GF-D8 (cell line): ENCODE measurements at regions not wholly inside any gene's neighbourhood (a gene's known extent, or its start where the extent isn't known, plus 50 kb on each side); places are given as distances from the start of the nearest gene placed in this dataset.
"Not testable (repeated sequence)": the region's sequence is repeated elsewhere in the genome, so short reads cannot be mapped to it uniquely, and the experiment has no call there.

ENCODE experiments used
- DNase-seq: peaks from one replicate; lab custom pipeline; 2025; lab: John Stamatoyannopoulos, UW

DNA sequence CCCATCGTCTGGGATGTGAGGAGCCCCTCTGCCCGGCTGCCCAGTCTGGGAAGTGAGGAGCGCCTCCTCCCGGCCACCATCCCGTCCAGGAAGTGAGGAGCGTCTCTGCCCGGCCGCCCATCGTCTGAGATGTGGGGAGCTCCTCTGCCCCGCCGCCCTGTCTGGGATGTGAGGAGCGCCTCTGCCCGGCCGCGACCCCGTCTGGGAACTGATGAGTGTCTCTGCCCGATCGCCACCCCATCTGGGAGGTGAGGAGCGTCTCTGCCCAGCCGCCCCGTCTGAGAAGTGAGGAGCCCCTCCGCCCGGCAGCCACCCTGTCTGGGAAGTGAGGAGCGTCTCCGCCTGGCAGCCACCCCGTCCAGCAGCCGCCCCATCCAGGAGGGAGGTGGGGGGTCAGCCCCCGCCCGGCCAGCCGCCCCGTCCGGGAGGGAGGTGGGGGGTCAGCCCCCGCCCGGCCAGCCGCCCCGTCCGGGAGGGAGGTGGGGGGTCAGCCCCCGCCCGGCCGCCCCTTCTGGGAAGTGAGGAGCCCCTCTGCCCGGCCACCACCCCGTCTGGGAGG is 705.8 kb downstream of the DTWD2 start:
- DNase-seq = not testable (repeated sequence)

DNA sequence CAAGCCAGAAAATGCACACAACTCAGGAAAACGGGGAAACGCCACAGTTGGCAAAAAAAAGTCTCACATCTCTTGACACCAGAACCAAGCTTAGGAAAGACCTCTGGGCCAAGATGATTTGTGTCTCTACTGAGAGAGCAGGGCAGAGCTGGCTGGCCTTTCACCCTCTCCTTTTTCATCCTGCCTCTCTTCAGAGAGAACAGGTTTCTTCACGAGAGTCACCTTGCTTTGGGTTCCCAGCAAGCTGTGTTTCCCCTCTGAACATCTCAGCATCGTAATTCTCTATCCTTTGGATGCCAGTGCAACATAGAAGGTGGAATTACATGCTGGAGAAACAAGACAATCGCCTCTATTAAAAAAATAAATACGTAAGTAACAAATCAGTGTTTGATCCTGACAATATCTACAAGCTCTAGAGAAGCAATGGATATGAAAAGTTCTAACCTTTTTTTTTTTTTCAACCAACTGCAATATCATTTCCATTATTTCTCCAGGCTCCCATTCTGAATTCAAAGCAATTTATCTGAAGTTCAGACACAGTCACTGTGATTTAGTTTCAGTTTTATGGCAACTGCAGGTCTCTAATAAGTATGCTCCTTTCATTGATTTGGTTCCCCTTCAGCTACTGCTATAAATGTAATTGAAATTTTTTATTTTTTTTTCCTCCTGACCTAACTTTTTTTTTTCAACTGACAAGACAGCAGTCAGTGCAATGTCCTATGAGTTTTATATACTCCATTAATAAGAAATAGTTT is 708.6 kb downstream of the DTWD2 start:
- DNase-seq = no peak

DNA sequence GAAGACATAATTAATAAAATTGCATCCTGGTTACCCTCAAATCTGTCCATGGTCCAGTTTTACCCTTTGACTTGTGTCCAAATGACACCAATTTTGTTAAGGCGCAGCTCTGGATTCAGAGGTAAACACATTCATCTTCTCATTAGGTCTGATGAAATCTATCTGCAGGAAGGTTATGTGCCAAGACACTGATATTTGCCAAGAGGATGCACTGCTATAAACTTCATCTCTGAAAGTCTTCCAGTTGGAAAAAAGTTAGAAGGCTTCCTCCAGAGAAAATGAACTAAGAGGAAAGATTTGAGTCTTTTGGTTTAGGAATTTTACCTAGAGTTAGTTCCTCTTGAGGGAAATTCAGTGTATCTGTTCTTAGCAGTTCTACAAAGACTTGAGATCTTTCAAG is 717.8 kb downstream of the DTWD2 start:
- DNase-seq = no peak

DNA sequence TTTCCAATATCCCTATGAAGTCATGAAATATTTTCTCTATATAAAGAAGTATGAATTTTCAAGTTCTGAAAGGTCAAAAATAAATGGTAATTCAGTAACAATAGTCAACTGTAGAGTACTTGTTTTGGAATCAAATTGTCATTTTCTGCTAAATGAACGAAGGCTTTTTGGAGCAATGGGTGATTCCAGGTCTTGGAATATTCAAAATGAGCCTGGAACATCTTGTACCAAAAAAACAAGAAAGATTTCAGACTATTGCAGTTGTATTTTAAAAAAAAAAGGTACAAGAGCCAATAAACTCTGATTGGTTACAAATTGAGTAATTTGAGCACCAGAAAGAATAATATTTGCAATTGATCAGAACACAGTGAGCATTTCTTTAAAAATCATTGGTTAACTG is 730.1 kb downstream of the DTWD2 start:
- no peak for DNase-seq

DNA sequence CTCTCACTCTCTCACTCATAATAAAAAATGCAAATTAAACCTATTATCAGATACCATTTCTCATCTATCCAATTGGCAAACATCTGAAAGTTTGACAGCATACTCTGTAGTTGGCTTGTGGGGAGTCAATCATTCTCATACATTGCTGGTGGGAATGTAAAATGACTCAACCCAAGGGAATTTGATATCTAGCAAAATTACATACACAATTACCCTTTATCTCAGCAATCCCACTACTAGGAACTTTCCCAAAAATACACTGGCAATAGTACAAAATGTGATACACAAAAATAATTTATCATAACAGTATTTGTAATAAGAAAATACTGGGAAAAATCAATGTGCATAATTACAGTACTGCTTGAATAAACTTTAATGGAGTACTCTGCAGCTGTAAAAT is 731.3 kb downstream of the DTWD2 start:
- no peak for DNase-seq

DNA sequence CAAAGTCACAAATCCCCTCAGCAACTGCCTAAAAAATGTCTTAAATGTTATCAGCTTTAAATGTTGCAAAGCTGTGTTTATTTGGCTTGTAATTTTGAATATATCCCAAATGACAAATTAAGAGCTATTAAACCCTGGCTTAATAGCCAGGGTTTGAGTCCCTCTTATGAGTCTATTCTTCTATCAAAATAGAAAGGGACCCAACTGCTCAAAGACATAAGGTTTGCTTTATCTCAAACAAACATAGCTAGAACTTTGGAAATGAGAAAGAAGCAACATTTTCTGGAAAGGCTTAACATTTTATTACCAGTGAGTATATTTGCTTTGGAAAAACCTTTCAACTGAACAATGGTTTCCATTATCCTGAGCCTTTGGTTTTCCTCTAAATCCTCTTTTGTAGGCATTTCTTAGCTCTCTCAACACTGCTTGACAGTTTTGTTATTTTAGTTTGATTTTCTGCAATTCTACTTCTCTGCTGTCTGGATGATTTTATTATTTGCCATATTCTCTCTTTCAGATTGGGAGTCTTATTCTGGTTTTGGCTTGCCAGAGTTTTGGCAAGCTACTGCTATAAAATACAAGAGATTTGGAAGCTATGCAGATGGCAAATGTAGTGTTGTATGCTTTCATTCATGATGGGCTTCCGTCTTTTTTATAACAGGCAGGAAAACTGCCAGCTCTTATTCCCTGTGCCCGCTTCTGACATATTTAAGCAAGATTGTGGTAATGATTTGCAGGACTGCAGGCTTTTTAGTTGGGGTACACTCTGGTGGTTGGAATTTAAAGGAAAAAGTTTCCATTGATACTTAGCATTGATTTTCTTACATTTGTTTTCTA is 734.9 kb downstream of the DTWD2 start:
- no peak for DNase-seq

DNA sequence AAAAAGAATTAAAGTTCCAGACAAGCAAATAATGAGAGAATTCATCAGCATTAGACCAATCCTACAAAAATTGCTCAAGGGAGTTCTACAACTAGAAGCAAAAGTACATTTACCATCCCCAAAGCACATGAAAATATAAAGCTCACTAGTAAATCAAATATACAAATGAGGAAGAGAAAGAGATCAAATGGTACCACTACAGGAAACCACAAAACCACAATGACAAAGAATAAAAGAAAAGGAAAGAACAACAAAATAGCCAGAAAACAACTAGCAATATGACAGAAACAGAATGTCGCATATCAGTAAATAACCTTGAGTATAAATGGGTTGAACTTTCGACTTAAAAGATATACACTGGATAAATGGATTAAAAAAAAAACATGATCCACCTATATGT is 739.0 kb downstream of the DTWD2 start:
- no peak for DNase-seq

DNA sequence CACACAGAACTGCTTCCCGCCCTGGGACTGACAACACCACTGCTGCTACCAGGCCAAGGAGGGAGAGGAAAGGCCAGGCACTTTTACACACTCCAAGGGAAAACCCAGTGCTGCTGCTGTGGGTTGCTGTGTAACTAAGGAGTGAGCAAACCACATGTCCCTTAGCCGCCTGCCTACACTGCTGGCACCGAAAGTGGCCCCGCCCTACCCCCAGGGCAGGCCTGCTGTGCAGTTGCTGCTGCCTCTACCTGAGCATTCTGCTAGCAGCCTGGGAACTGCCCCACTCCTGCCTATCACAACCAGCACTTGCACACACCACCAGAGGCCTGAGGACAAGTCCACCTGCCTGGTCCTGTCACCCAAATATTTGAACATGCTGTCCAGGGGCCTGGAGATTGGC is 740.9 kb downstream of the DTWD2 start:
- DNase-seq = no peak

DNA sequence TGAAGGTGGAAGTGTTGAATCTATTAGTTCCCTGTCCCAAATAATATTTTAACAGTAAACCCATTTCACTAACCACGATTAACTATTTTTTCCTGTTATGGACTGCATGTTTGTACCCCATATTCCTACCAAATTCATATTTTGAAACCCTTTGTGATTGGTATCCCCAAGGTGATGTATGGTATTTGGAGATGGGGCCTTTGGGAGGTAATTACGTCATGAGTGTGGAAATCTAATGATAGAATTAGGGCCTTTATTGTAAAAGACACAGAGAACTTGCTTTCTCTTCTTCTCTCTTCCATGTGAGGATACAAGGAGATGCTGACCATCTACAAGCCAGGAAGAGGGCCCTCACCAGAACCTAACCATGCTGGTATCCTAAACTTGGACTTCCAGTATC is 744.7 kb downstream of the DTWD2 start:
- no peak for DNase-seq

DNA sequence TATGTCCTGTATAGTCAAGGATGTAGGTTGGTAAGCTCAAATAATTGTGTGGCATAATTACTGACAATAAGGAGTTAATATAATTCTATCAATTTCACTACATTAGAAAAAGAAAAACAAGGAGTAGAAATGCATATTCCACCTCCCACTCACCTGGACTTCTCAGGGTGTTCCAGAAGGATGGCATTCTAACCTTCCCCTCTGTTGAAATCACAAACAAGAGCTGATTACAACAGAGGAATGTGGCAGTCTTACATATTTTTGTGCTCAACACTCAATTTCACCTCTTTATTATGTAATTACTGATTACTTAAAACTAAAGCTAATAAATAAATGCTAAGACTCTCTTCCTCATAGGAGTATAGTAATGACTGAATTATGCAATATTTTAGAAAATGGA is 745.3 kb downstream of the DTWD2 start:
- no peak for DNase-seq

DNA sequence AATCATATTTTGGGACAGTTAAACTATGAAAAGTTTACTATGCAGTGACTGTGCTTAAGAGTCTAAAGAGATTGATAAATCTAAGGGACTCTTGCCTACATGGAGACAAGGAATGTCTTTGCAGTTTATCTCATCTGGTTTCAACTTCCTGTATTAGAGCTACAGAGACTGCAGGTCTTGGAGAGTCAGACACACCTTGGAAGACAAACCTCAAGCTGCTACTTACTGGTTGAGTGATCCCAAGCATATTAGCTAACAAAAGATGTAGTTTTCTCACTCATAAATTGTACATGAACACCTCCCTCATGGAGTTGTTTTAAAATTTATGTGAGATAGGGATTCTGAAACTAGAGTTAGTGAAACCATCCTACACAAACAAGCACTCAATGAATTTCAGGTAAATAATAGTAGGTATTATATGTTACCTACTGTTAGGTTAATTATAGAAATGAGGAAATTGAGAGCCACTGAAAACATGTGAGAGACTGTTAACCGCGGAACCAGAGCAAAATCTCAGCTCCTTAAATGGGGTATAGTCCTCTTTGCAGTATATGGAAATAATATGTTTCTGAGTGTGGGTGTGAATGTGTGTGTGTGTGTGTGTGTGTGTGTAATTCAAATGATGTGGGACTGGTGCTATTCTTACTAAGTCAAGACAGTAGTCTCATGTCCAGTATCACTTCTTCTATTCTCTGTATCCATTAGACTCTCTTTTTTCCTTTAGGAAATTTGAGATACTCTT is 752.1 kb downstream of the DTWD2 start:
- no peak for DNase-seq

DNA sequence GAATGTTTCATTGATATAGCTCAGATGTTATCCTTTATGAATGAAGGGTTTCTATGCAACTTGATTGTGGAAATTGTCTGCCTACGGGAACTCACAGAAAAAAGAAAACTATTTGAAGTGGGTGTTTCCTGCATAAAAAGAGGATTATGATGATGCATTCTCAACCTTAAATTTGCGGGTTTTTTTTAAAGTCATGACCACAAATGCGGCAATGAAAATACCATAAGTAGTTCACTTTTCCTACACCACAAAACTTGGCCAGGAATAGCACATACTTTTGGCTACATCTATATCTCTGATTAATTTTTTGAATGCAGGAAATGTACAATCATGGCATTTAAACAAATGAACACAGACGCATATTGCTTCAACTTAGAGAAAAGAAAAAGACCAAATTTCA is 754.7 kb downstream of the DTWD2 start:
- DNase-seq = no peak

DNA sequence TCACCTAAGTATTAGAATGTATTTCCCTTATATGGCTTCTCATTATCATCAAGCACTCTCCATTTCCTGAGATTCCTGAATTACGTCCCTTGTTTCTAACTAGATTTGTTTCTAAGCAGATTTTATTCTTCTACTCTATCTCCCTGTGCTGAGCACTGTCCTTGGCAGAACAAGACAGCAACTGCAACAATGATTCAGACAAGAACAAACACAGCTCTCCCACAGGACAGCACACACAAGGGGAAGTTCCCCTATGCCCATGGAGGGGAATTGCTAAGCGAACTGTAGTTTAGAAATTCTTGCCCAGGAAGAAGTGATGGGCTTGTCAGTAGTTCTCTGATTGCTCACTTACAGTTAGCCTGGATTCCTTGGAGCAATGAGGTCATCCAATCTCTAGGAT is 759.9 kb downstream of the DTWD2 start:
- no peak for DNase-seq

DNA sequence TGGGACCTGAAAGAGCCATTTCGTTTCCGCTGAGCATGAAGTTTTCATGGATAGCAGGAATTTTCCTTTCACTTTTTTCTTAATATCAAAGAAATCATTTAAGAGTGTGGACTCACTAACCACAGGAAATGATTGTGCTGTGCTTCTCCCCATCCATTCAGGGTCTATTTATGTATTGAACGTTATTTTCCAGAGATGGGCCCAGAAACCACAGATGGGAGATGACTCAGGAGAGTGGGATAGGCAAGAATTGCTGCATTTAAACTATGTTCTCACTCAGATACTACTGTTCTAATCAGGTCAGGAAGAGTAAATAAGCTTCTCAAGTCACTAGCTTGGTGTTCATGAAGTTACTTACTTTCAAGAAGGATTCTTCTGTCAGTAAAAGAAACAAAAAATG is 763.8 kb downstream of the DTWD2 start:
- no peak for DNase-seq

DNA sequence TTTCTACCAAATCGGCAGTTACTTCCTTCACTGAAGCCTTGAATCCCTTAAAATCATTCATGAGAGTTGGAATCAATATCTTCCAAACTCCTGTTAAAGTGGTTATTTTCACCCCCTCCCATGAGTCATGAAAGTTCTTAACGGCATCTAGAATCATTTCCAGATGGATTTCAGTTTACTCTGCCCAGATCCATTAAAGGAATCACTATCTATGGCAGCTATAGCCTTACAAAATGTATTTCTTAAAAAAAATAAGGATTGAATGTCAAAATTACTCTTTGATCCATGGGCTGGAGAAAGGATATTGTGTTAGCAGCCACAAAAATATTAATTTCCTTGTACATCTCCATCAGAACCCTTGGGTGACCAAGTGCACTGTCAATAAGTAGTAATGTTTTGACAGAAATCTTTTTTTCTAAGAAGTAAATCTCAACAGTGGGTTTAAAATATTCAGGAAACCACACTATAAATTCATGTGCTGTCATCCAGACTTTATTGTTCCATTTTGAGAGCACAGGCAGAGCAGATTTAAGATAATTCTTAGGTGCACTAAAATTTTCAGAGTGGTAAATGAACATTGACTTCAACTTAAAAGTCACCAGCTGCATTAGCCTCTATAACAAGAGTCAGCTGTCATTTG is 767.7 kb downstream of the DTWD2 start:
- DNase-seq = no peak

DNA sequence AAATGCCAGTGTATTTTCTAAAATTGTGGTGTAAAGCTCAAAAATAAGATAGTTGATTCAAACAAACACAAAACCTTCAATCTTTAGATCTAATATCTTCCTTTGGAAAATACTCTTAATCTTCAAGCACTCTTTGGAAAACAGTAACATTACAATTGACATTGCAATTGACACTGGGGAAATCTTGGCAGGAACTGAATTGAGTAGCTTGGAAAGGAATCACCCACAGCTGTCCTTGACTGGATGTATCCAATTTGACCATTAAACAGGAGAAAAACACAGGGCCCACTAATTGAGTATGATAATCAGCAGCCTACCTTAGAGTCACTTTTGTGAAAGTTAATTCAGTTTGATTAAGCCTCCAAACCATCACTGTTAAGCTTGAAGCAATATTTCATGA is 776.7 kb downstream of the DTWD2 start:
- no peak for DNase-seq

DNA sequence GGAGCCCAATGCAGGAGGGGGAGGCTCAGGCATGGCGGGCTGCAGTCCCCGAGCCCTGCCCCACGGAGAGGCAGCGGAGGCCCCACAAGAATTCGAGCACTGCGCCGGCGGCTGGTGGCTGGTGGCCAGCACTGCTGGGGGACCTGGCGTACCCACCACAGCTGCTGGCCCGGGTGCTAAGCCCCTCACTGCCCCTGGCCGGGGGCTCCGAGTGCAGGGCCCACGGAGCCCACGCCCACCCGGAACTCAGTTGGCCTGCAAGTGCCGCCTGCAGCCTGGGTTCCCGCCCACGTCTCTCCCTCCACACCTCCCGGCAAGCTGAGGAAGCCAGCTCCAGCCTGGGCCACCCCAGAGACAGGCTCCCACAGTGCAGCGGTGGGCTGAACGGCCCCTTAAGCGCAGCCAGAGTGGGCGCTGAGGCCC is 780.3 kb downstream of the DTWD2 start:
- DNase-seq = no peak

DNA sequence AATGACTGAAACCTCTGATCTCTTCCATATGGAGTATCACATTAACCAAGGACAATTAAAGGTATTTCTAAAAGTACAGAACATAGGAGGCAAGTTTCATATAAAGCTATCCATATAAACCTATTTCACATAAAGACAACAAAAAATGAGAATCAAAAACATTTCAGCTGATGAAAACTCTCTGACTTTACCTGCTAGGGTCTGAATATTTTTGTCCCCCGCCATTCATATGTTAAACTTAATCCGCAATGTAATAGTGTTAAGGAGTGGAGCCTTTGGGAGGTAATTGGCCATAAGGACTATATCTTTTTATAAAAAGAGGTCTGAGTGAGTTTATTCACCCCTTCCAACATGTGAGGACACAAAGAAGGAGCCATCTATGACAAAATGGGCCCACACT is 788.5 kb downstream of the DTWD2 start:
- DNase-seq = no peak

DNA sequence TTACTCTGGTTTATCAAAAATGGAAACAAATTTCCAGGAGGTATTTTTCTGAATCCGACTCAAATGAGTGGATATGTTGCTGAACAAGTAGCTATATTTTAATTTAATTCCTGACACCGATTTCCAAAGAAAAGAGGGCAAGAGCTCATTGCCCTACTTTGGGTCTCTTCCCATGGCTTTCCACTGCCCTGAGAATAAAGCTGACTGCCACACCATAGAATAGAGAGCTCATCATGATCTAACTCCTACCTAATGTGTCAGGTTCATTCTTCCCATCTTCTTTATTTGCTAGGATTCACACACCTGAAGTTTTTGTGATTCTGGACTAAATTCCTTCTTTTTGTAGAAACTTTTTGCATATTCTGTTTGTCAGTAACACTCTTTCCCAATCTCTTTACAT is 792.1 kb downstream of the DTWD2 start:
- no peak for DNase-seq

DNA sequence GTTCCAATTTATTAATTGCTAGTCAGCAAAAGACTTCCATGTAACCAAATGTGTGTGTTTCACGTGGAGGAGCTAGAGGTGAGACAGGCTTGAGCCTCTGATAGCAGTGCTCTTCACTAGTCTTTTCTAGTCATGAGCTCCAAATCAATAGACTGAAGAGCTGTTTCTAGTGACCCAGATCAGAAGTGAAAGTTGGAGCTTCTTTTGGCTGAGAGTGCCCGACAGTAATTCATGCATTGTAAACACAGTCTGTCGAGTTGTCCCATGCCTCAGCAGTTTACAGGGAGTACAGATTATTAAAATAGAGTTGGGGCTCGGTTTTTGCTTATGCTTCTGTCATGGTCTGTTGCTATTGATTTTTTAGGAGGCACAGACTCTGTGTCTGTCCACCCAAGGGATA is 793.1 kb downstream of the DTWD2 start:
- DNase-seq = no peak

DNA sequence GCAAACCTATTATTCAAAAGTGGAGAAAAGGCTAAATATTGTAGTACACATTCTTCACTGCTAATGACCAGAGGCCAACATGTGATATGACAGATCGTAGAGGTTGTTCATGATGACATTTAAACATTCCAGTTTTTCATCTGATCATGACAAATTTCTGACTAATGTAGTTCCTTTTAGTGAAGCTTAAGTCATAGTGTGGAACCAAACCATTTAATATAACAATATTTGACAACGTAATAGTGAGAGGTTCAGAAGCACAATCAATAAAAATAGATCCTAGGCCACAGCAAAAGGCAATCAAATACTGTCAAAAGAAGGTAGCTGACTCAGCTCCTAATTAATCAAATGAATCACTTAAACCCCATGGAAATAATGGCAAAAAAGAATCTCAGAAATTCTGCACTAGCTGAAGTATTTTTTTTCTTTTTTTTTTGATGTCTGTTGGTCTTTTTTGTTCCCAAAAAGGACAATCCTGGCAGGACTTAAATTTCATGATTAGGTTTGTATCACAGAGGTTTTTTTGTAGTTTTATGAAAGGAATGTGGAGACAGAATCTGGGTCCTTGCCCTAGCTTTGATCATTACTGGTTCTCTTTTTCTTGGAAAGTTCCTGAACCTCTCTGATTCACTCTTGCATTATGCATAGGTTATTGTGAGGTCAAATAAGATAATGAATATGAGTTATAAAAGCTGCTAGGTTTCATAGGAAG is 795.0 kb downstream of the DTWD2 start:
- DNase-seq = no peak
